SK-N-MC (cell line): ENCODE measurements at regions not wholly inside any gene's neighbourhood (a gene's known extent, or its start where the extent isn't known, plus 50 kb on each side); places are given as distances from the start of the nearest gene placed in this dataset.

ENCODE experiments used
- EZH2 ChIP-seq: fragments of 200-600 bp; sonication (generic); IDR thresholded peaks from one replicate; pipeline ENCODE4 v1.6.1; 2017; ENCODE audit warnings: antibody characterized with exemption
- FOXP2 ChIP-seq: optimal IDR thresholded peaks from 2 replicates; pipeline ENCODE3; 2011; ENCODE audit warnings: mild to moderate bottlenecking, moderate library complexity; ENCODE audit not compliant: insufficient read depth; ENCODE audit errors: extremely low read length, control extremely low read depth

GRCh38 chr15:99845009-99845408 lies 111.8 kb upstream of the LYSMD4 start:
- TF ChIP-seq EZH2 (no peak), FOXP2 (no peak)
